Inferior parietal cortex (tissue), 1 donor: ENCODE measurements at regions not wholly inside any gene's neighbourhood (a gene's known extent, or its start where the extent isn't known, plus 50 kb on each side); places are given as distances from the start of the nearest gene placed in this dataset.

Source experiments
- DNase-seq: peaks from one replicate; pipeline ENCODE4 v3.0.0-alpha.2; 2016; ENCODE audit errors: extremely low spot score

- no peak for DNase-seq
Measured at GRCh38 chr6:81694855-81695254, 57.6 kb downstream of the TENT5A start.

- no peak for DNase-seq
Measured at GRCh38 chr6:81694207-81694606, 58.3 kb downstream of the TENT5A start.

- no peak for DNase-seq
Measured at GRCh38 chr6:81693266-81693665, 59.2 kb downstream of the TENT5A start.

- DNase-seq, result no peak
Measured at GRCh38 chr6:81690073-81690472, 62.4 kb downstream of the TENT5A start.

GRCh38 chr6:81689580-81689979 is 62.9 kb downstream of the TENT5A start:
- DNase-seq, result no peak

GRCh38 chr6:81683912-81684311 is 68.6 kb downstream of the TENT5A start:
- no peak for DNase-seq

- DNase-seq, result no peak
Measured at GRCh38 chr6:81682858-81683620, 69.4 kb downstream of the TENT5A start.

GRCh38 chr6:81682235-81682795 is 70.2 kb downstream of the TENT5A start:
- no peak for DNase-seq

- no peak for DNase-seq
Measured at GRCh38 chr6:81669445-81669844, 83.0 kb downstream of the TENT5A start.

- no peak for DNase-seq
Measured at GRCh38 chr6:81668615-81669047, 83.8 kb downstream of the TENT5A start.

- no peak for DNase-seq
Measured at GRCh38 chr6:81666481-81666880, 86.0 kb downstream of the TENT5A start.

GRCh38 chr6:81656231-81656630 is 96.2 kb downstream of the TENT5A start:
- DNase-seq, result no peak

- no peak for DNase-seq
Measured at GRCh38 chr6:81655696-81656095, 96.8 kb downstream of the TENT5A start.

- no peak for DNase-seq
Measured at GRCh38 chr6:81648502-81648901, 104.0 kb downstream of the TENT5A start.

- DNase-seq, result no peak
Measured at GRCh38 chr6:81643156-81643555, 109.3 kb downstream of the TENT5A start.

- DNase-seq, result no peak
Measured at GRCh38 chr6:81640891-81641290, 111.6 kb downstream of the TENT5A start.

- no peak for DNase-seq
Measured at GRCh38 chr6:81640126-81640525, 112.4 kb downstream of the TENT5A start.

- no peak for DNase-seq
Measured at GRCh38 chr6:81638366-81638765, 114.1 kb downstream of the TENT5A start.

- no peak for DNase-seq
Measured at GRCh38 chr6:81636930-81637568, 115.4 kb downstream of the TENT5A start.

- DNase-seq, result no peak
Measured at GRCh38 chr6:81634155-81634880, 118.2 kb downstream of the TENT5A start.

GRCh38 chr6:81633391-81633790 is 119.1 kb downstream of the TENT5A start:
- no peak for DNase-seq

- no peak for DNase-seq
Measured at GRCh38 chr6:81630719-81631118, 121.8 kb downstream of the TENT5A start.
